CD4-positive, alpha-beta memory T cell (primary cell): ENCODE measurements at regions not wholly inside any gene's neighbourhood (a gene's known extent, or its start where the extent isn't known, plus 50 kb on each side); places are given as distances from the start of the nearest gene placed in this dataset.

Experiments used
- CTCF ChIA-PET: fragments of 350-600 bp; sonication (Branson Sonifier 250); formaldehyde crosslinking; loops from one replicate; lab custom pipeline; 2021; ENCODE audit warnings: inconsistent platforms; ENCODE audit not compliant: partially characterized antibody; lab: Charles Lee
- POLR2A ChIA-PET: fragments of 350-600 bp; sonication (Branson Sonifier 250); formaldehyde crosslinking; loops from one replicate; lab custom pipeline; 2021; ENCODE audit not compliant: partially characterized antibody; lab: Charles Lee
- DNase-seq, 5 donors: peaks; one replicate each; pipeline versions ENCODE4 v3.0.0 to v3.0.0-alpha.2; 2020 to 2022; ENCODE audit warnings: mixed read lengths in 1 of 5
- H3K27ac ChIP-seq: one replicate; pipeline ENCODE4 v1.7.0; 2013; ENCODE audit warnings: low read depth, low read length
- H3K27me3 ChIP-seq: 2 replicates; pipeline ENCODE4 v1.7.0; 2013; ENCODE audit warnings: mild to moderate bottlenecking, low read length, moderate library complexity; ENCODE audit not compliant: insufficient read depth
- H3K36me3 ChIP-seq: 2 replicates; pipeline ENCODE4 v1.7.0; 2013; ENCODE audit warnings: mild to moderate bottlenecking, low read length, moderate library complexity; ENCODE audit not compliant: insufficient read depth
- H3K4me1 ChIP-seq: 2 replicates; pipeline ENCODE4 v1.7.0; 2013; ENCODE audit warnings: mild to moderate bottlenecking, low read length, moderate library complexity; ENCODE audit not compliant: insufficient read depth
- H3K4me3 ChIP-seq, 2 donors: one replicate each; pipeline ENCODE4 v1.7.0; 2013; ENCODE audit warnings: low read length in 2 of 2, mild to moderate bottlenecking in 1 of 2
- H3K9me3 ChIP-seq, 2 donors: one replicate each; pipeline ENCODE4 v1.7.0; 2013; ENCODE audit warnings: low read length in 2 of 2, control low read depth in 1 of 2; ENCODE audit not compliant: control insufficient read depth in 1 of 2
- H3K27ac Mint-ChIP-seq, 7 donors: one replicate each; pipeline ENCODE4 v1.8.0; 2020 to 2021; ENCODE audit warnings: mixed read lengths in 7 of 7, mild to moderate bottlenecking in 6 of 7, inconsistent platforms in 3 of 7, moderate library complexity in 3 of 7
- H3K27me3 Mint-ChIP-seq, 2 donors: one replicate each; pipeline ENCODE4 v1.8.0; 2020 to 2021; ENCODE audit warnings: mixed read lengths in 2 of 2
- H3K36me3 Mint-ChIP-seq, 2 donors: one replicate each; pipeline ENCODE4 v1.8.0; 2020 to 2021; ENCODE audit warnings: mixed read lengths in 2 of 2, inconsistent platforms in 1 of 2, mild to moderate bottlenecking in 1 of 2
- H3K4me1 Mint-ChIP-seq, 4 donors: one replicate each; pipeline ENCODE4 v1.8.0; 2020 to 2021; ENCODE audit warnings: mixed read lengths in 4 of 4, mild to moderate bottlenecking in 1 of 4
- H3K4me3 Mint-ChIP-seq, 8 donors: one replicate each; pipeline ENCODE4 v1.8.0; 2020 to 2021; ENCODE audit warnings: mixed read lengths in 8 of 8, mild to moderate bottlenecking in 7 of 8, moderate library complexity in 6 of 8, inconsistent platforms in 3 of 8
- H3K9me3 Mint-ChIP-seq, 8 donors: one replicate each; pipeline ENCODE4 v1.8.0; 2020 to 2021; ENCODE audit warnings: mixed read lengths in 8 of 8, mild to moderate bottlenecking in 5 of 8, inconsistent platforms in 3 of 8, moderate library complexity in 1 of 8
- intact Hi-C: fragments of 100-400 bp; cut with micrococcal nuclease; formaldehyde crosslinking; loops from one replicate; pipeline ENCODE4 v1.15.1; 2023

DNA sequence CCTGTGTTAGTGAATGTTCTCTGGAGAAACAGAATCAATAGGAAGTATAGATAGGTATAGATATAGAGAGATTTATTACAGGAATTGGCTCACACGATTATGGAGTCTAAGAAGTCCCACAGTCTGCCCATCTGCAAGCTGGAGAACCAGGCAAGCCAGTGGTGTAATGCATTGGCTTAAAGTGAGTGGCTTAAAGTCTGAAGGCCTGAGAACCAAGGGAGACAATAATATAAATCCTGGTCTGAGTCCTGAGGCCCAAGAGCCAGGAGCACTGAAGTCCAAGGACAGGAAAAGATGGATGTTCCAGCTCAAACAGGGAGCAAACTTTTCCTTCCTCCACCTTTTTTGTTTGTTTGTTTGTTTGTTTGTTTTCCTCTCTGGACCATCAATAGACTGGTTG, 131.2 kb upstream of the LRFN2 start:
- Histone ChIP-seq H3K27ac (no peak overlapping the region), H3K36me3 (no peaks in the 10 kb centered on the region), H3K27me3 (no peaks in the 10 kb centered on the region), H3K4me3 (no peak overlapping the region), H3K9me3 (no peaks in the 10 kb centered on the region), H3K4me1 (no peaks in the 10 kb centered on the region)
- CTCF ChIA-PET = no interaction called here
- POLR2A ChIA-PET = no interaction called here
- H3K27me3 Mint-ChIP-seq = peaks cover 0 to 6% of the 10 kb centered on the region in 2 donors
- H3K9me3 Mint-ChIP-seq = peaks cover 0 to 1% (median 0%) of the 10 kb centered on the region in 8 donors
- H3K4me1 Mint-ChIP-seq = peaks cover 5 to 12% (median 7%) of the 10 kb centered on the region in 4 donors
- H3K4me3 Mint-ChIP-seq = no peak overlapping the region
- H3K36me3 Mint-ChIP-seq = no peaks in the 10 kb centered on the region
- intact Hi-C loops = no loop called here
- DNase-seq = no peak
- no peak overlapping the region for H3K27ac Mint-ChIP-seq

GRCh38 chr6:40717411-40718057, 130.4 kb upstream of the LRFN2 start:
- Histone ChIP-seq H3K27ac (no peak overlapping the region), H3K27me3 (no peaks in the 10 kb centered on the region), H3K9me3 (no peaks in the 10 kb centered on the region), H3K36me3 (no peaks in the 10 kb centered on the region), H3K4me1 (no peaks in the 10 kb centered on the region), H3K4me3 (no peak overlapping the region)
- Mint-ChIP-seq H3K27ac (no peak overlapping the region), H3K9me3 (peaks cover 0 to 1% (median 0%) of the 10 kb centered on the region in 8 donors), H3K4me1 (peaks cover 5 to 12% (median 7%) of the 10 kb centered on the region in 4 donors), H3K4me3 (no peak overlapping the region), H3K27me3 (peaks cover 0 to 7% of the 10 kb centered on the region in 2 donors), H3K36me3 (no peaks in the 10 kb centered on the region)
- intact Hi-C loops = no loop called here
- ChIA-PET CTCF (no interaction called here), POLR2A (no interaction called here)
- no peak for DNase-seq

GRCh38 chr6:40715570-40716403, 128.6 kb upstream of the LRFN2 start:
- no peak overlapping the region for H3K4me3 ChIP-seq
- no peaks in the 10 kb centered on the region for H3K27me3 ChIP-seq
- Mint-ChIP-seq H3K4me3 (no peak overlapping the region), H3K9me3 (peaks cover 0 to under 1% (median 0%) of the 10 kb centered on the region in 8 donors), H3K27ac (no peak overlapping the region), H3K36me3 (no peaks in the 10 kb centered on the region), H3K4me1 (peaks cover 5 to 12% (median 7%) of the 10 kb centered on the region in 4 donors), H3K27me3 (peaks cover 1 to 12% of the 10 kb centered on the region in 2 donors)
- ChIA-PET POLR2A (no interaction called here), CTCF (no interaction called here)
- H3K9me3 ChIP-seq = no peaks in the 10 kb centered on the region
- no peak overlapping the region for H3K27ac ChIP-seq
- no peaks in the 10 kb centered on the region for H3K4me1 ChIP-seq
- no peak for DNase-seq
- H3K36me3 ChIP-seq = no peaks in the 10 kb centered on the region
- intact Hi-C loops = no loop called here

DNA sequence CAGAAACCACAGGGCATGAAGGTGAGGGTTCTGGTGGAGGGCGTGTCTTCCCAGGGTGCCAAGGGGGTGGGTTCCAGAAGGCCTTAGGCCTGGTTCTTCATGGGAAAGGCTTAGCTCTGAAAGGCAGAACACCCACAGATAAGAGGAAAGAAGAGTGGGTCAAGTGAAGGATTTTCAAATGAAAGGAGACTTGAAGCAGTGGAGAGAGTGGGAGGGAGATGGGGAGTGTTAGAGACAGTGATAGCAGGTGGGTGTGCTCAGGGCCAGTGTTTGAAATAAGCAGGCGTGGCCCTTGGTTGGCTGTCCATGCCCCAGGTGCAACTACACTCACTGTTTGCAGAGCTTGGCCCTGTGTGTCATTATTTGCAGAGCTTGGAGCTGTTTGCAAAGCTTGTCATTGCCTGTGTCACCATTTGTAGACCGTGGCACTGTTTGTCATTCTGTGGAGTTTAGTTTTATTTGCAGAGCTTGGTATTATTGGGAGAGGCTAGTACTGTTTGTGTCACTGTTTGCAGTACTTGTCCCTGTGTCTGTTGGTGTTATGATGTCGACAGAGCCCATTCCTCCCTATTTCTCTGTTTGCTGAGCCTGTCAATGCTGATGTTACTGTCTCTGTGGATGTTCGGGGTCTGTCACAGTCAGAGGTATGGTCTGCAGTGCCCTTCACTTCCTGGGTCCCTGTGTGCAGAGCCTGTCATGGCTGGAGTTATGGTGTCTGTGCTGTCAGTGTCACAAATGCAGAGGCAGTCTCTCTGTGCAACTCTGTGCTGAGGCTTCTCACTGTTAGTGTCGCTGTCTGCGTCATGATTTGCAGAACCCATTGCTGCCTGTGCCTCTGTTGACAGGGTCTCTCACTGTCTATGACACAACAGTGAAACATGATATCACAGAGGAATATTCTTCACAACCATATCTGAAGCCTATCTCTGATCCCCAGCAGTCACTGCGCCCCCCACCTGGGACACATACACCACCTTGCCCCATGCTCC, 127.7 kb upstream of the LRFN2 start:
- Histone ChIP-seq H3K36me3 (no peaks in the 10 kb centered on the region), H3K4me3 (no peak overlapping the region), H3K27me3 (no peaks in the 10 kb centered on the region), H3K27ac (no peak overlapping the region), H3K9me3 (no peaks in the 10 kb centered on the region), H3K4me1 (no peaks in the 10 kb centered on the region)
- intact Hi-C loops = no loop called here
- Mint-ChIP-seq H3K27me3 (peaks cover 1 to 11% of the 10 kb centered on the region in 2 donors), H3K27ac (no peak overlapping the region), H3K4me3 (no peak overlapping the region), H3K4me1 (peaks cover 5 to 10% (median 7%) of the 10 kb centered on the region in 4 donors), H3K36me3 (no peaks in the 10 kb centered on the region), H3K9me3 (no peaks in the 10 kb centered on the region)
- no peak for DNase-seq
- CTCF ChIA-PET = no interaction called here
- POLR2A ChIA-PET = no interaction called here

DNA sequence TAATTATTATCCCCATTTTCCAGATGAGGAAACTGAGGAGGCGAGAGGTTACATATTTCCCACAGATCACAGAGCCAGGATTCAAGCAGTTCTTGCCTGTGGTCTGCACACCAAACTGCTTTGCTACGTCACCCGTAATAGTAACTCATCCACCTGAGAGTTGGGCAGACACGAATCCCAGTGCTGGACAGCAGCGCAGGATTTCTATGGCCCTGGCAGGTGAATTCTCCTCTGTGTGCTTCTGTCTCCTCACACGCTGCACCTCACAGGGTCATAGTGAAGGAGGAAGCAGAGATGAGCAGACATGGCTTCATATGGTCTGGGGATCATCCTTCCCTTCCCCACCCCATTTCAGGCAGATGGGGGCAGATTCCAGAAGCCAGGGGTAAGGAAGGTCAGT, 127.0 kb upstream of the LRFN2 start:
- H3K27me3 ChIP-seq = no peaks in the 10 kb centered on the region
- no peaks in the 10 kb centered on the region for H3K9me3 ChIP-seq
- intact Hi-C loops = no loop called here
- H3K4me1 Mint-ChIP-seq = peaks cover 0 to 4% (median 1%) of the 10 kb centered on the region in 4 donors
- DNase-seq = no peak
- no peaks in the 10 kb centered on the region for H3K36me3 Mint-ChIP-seq
- H3K9me3 Mint-ChIP-seq = no peaks in the 10 kb centered on the region
- H3K27me3 Mint-ChIP-seq = peaks cover 1 to 11% of the 10 kb centered on the region in 2 donors
- H3K4me1 ChIP-seq = no peaks in the 10 kb centered on the region
- no peak overlapping the region for H3K4me3 ChIP-seq
- no peak overlapping the region for H3K4me3 Mint-ChIP-seq
- no peak overlapping the region for H3K27ac ChIP-seq
- POLR2A ChIA-PET = no interaction called here
- H3K36me3 ChIP-seq = no peaks in the 10 kb centered on the region
- H3K27ac Mint-ChIP-seq = no peak overlapping the region
- CTCF ChIA-PET = no interaction called here

DNA sequence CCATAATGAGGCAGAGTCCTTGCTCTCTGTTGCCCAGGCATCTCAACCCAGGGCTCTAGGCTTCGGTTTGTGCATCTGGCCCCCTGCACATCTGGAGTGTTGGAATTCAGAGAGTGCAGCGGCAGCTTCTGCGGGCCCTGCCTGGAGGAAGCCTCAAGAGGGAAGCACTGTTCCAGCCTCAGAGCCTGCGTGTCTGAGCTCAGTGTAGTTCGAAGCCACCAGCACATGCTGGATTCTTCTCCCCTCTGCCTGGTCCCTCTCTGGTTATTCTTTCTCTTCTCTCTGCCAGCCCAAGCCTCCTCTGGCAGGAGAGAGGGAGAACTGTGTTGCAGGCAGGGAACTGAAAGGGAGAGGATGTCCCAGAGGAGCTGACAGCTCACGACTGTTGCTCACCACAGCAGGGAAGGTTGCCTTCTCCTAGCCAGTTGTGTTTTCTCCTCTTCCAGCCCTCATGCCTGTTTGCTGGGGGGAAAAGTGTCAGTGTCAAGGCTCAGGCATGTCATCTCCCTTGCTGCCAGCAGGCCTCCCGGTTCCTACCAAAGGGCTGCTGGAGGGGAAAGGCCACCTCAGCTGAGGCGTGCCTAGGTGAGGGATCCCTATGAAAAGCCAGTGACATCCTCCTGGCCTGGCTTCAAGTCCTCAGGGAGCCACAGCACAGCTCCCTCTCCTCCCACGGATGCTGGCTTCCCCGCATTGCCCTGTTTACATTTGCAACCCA, 126.0 kb upstream of the LRFN2 start:
- intact Hi-C loops = no loop called here
- H3K27me3 Mint-ChIP-seq = peaks cover 1 to 11% of the 10 kb centered on the region in 2 donors
- no peaks in the 10 kb centered on the region for H3K36me3 Mint-ChIP-seq
- Histone ChIP-seq H3K9me3 (no peaks in the 10 kb centered on the region), H3K27me3 (no peaks in the 10 kb centered on the region), H3K4me1 (no peaks in the 10 kb centered on the region), H3K36me3 (no peaks in the 10 kb centered on the region), H3K27ac (no peak overlapping the region), H3K4me3 (no peak overlapping the region)
- DNase-seq = no peak
- POLR2A ChIA-PET = no interaction called here
- H3K4me3 Mint-ChIP-seq = no peak overlapping the region
- no peaks in the 10 kb centered on the region for H3K9me3 Mint-ChIP-seq
- H3K4me1 Mint-ChIP-seq = no peaks in the 10 kb centered on the region
- no peak overlapping the region for H3K27ac Mint-ChIP-seq
- CTCF ChIA-PET = no interaction called here
